ENCODE measurements at regions not wholly inside any gene's neighbourhood (a gene's known extent, or its start where the extent isn't known, plus 50 kb on each side); places are given as distances from the start of the nearest gene placed in this dataset.

DNA sequence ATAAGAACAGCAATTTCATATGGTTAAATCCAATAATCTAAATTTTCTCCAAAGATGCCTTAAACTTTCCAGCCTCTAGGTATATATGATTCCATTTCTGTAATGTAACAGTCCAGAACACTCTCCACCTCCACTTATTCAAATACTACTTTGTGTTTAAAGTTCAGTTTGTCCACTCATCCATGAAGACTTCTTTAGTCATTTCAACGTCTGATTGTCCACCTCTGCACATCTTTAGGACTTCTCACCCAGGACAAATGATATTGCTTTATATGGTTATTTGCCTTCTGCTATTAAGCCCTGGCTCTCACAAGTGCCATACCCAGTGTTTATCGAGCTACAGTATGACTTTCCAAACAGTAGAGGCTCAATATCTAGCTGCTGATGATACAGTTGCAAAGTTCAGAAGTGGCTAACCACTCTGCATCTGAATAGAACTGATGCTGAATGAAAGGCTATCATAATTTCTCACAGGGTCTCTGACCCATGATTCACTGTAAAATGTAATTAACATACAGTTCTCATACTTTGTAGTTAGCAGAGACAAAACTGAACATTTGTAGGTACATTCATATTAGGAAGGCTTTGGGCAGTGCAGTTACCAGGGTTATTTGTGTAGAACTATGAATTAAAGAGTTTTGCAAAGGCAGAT, 93.7 kb upstream of the MBNL1 start:
- no peak overlapping the region for H2AFZ ChIP-seq (ENCODE audit: low read length)
- H2AK5ac ChIP-seq (ENCODE audit: low read depth, low read length), result no peak overlapping the region
- H3K27ac ChIP-seq (ENCODE audit: low read depth, low read length), result no peak overlapping the region
- 100% methylated on average over 2 of the region's 2 CpGs; no CpG with 5 or more reads in 1 of the 2 experiments for WGBS, 2 experiments (ENCODE audit: extremely low coverage in 1 of 2, insufficient coverage in 1 of 2, insufficient read length in 1 of 2, insufficient replicate concordance in 2 of 2, low coverage in 1 of 2, low lambda C conversion rate in 2 of 2, missing lambda C conversion rate in 1 of 2)
- no peak overlapping the region for H3K23ac ChIP-seq (ENCODE audit: insufficient read length)
- H2BK120ac ChIP-seq (replicated peaks; ENCODE audit: low read depth, low read length), result no peak overlapping the region
- H3K79me1 ChIP-seq (ENCODE audit: low read depth, low read length), result no peaks in the 10 kb centered on the region
- no peak for FAIRE-seq
- peaks cover 0 to 1% (median 0%) of the 10 kb centered on the region in 4 experiments; a peak in 1 of 7 replicates for H3K27me3 ChIP-seq (replicated peaks in 1 of 4; ENCODE audit: control insufficient read depth in 3 of 4, extremely low read depth in 1 of 4, insufficient read depth in 3 of 4, low read length in 3 of 4)
- no peak overlapping the region for H3K56ac ChIP-seq (replicated peaks; ENCODE audit: insufficient read length, low read depth, low read length)
- no peak for DNase-seq (ENCODE audit: low read depth in 1 of 2, low spot score in 2 of 2)
- H3K4me1 ChIP-seq (replicated peaks in 1 of 4; ENCODE audit: control insufficient read depth in 3 of 4, insufficient read depth in 4 of 4, low read length in 3 of 4), result no peaks in the 10 kb centered on the region
- no peak overlapping the region for H4K8ac ChIP-seq (ENCODE audit: extremely low read depth, insufficient read depth, low read length)
- no peaks in the 10 kb centered on the region for H3K9me3 ChIP-seq (ENCODE audit: insufficient read depth in 2 of 2, low read depth in 1 of 2, low read length in 1 of 2)
- H2BK5ac ChIP-seq (ENCODE audit: low read depth, low read length), result no peak overlapping the region
- no peak overlapping the region for H2BK20ac ChIP-seq (ENCODE audit: low read length)
- H3K14ac ChIP-seq (ENCODE audit: insufficient read length), result no peak overlapping the region
- H3K79me2 ChIP-seq (ENCODE audit: control insufficient read depth in 1 of 2, insufficient read depth in 2 of 2, low read length in 2 of 2), result no peaks in the 10 kb centered on the region
- H2BK15ac ChIP-seq (ENCODE audit: low read length), result no peak overlapping the region
- no peak overlapping the region for H4K5ac ChIP-seq (ENCODE audit: insufficient read length, low read depth, low read length)
- H3K18ac ChIP-seq (ENCODE audit: extremely low read depth, low read length), result no peak overlapping the region
- no peak overlapping the region for H3K4ac ChIP-seq (replicated peaks; ENCODE audit: insufficient read length, low read depth, low read length)
- no peaks in the 10 kb centered on the region for H3K23me2 ChIP-seq (ENCODE audit: low read depth, low read length)
- H4K20me1 ChIP-seq (replicated peaks in 1 of 2; ENCODE audit: control insufficient read depth in 1 of 2, insufficient read depth in 2 of 2, low read length in 2 of 2), result no peaks in the 10 kb centered on the region
- H3K4me2 ChIP-seq (ENCODE audit: insufficient read depth in 1 of 2, low read depth in 2 of 2, low read length in 2 of 2), result no peak overlapping the region
- POLR2A ChIA-PET (ENCODE audit: partially characterized antibody), result no interaction called here
- CTCF ChIA-PET (ENCODE audit: partially characterized antibody), result interaction anchor here (0.9 kb wide), 1 partner anchor 9 kb away, joined by 3 read pairs; no protein-coding TSS in a partner anchor
- no peaks in the 10 kb centered on the region for H3K36me3 ChIP-seq (ENCODE audit: control insufficient read depth in 2 of 4, insufficient read depth in 4 of 4, low read length in 3 of 4)
- H4K91ac ChIP-seq (replicated peaks; ENCODE audit: insufficient read length, low read length), result no peak overlapping the region
- H3K4me3 ChIP-seq (ENCODE audit: extremely low read depth in 1 of 4, insufficient read depth in 2 of 4, low read depth in 3 of 4, low read length in 4 of 4), result no peak overlapping the region
- no peak overlapping the region for H2BK12ac ChIP-seq (ENCODE audit: low read depth, low read length)
- no peak overlapping the region for H3K9ac ChIP-seq (replicated peaks in 1 of 4; ENCODE audit: extremely low read depth in 1 of 4, low read depth in 3 of 4, low read length in 3 of 4)
- TF ChIP-seq YY1 (IDR thresholded peaks at IDR 0.05; ENCODE audit: low read depth, low read length), result no peak
- no peak for TF ChIP-seq CBX5 (IDR thresholded peaks at IDR 0.05; ENCODE audit: low read depth, low read length)
- TF ChIP-seq TBP (IDR thresholded peaks at IDR 0.05; ENCODE audit: low read depth, low read length), result no peak
- no peak for TF ChIP-seq BCL11A (IDR thresholded peaks at IDR 0.05; ENCODE audit: low read depth in 2 of 2, low read length in 2 of 2)
- TF ChIP-seq SAP30 (IDR thresholded peaks at IDR 0.05; ENCODE audit: insufficient read depth, insufficient replicate concordance, low read length), result no peak
- no peak for TF ChIP-seq CBX8 (IDR thresholded peaks at IDR 0.05; ENCODE audit: borderline replicate concordance, low read depth, low read length)
- TF ChIP-seq NRF1 (IDR thresholded peaks at IDR 0.05; ENCODE audit: low read depth, low read length), result no peak
- no peak for TF ChIP-seq CHD1 (IDR thresholded peaks at IDR 0.05; ENCODE audit: low read depth, low read length)
- TF ChIP-seq CEBPB (IDR thresholded peaks at IDR 0.05; ENCODE audit: low read depth, low read length), result no peak
- no peak for TF ChIP-seq EGR1 (IDR thresholded peaks at IDR 0.05; ENCODE audit: borderline replicate concordance, low read depth, low read length)
- TF ChIP-seq MAFK (IDR thresholded peaks at IDR 0.05; ENCODE audit: low read depth, low read length), result no peak
- no peak for TF ChIP-seq ZNF274 (IDR thresholded peaks at IDR 0.05; ENCODE audit: borderline replicate concordance, extremely low read depth, low read length)
- no peak for TF ChIP-seq SUZ12 (IDR thresholded peaks at IDR 0.05; ENCODE audit: low read length)
- TF ChIP-seq GABPA (IDR thresholded peaks at IDR 0.05; ENCODE audit: borderline replicate concordance, insufficient read depth, low read length), result no peak
- no peak for TF ChIP-seq TAF7 (optimal IDR thresholded peaks at IDR 0.05; ENCODE audit: borderline replicate concordance, low read depth, low read length)
